ENCODE measurements at regions not wholly inside any gene's neighbourhood (a gene's known extent, or its start where the extent isn't known, plus 50 kb on each side); places are given as distances from the start of the nearest gene placed in this dataset.

DNA sequence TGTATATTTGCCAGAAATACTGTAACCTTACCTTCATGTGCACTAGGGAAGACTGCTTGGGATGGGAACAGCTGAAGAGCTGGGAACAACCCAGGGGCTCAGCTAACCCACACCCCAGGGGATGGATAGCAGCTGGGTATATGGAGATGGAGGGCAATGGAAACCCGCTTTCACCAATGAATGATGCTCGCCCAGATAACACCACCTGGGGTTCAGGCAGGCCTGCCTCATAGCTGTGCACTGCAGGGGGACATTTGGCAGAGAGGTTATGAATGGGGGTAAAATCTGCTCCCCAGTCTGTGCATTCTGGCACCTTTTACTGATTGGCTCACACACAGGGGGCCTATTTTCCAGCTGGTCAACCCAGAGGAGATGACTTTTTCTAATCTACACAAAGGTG is 170.7 kb downstream of the CHST1 start:
- peaks cover 5% of the 10 kb centered on the region for H3K9me3 Mint-ChIP-seq (ENCODE audit: unreplicated experiment)

GRCh38 chr11:45489281-45489905 is 176.0 kb downstream of the CHST1 start:
- Mint-ChIP-seq H3K4me3 (ENCODE audit: unreplicated experiment) (no peak overlapping the region), H3K9me3 (ENCODE audit: unreplicated experiment) (no peaks in the 10 kb centered on the region), H3K36me3 (ENCODE audit: unreplicated experiment) (no peaks in the 10 kb centered on the region), H3K27ac (ENCODE audit: unreplicated experiment) (no peak overlapping the region), H3K27me3 (ENCODE audit: unreplicated experiment) (peaks cover 30% of the 10 kb centered on the region), H3K4me1 (ENCODE audit: unreplicated experiment) (no peaks in the 10 kb centered on the region)
- no peak for TF ChIP-seq CTCF (IDR thresholded peaks at IDR 0.05)
- DNase-seq (ENCODE audit: extremely low spot score, unreplicated experiment) = no peak

More for the DNA sequence above, 170.7 kb downstream of the CHST1 start:
- Mint-ChIP-seq H3K27me3 (ENCODE audit: unreplicated experiment) (peaks cover 70% of the 10 kb centered on the region), H3K4me3 (ENCODE audit: unreplicated experiment) (no peak overlapping the region), H3K36me3 (ENCODE audit: unreplicated experiment) (no peaks in the 10 kb centered on the region), H3K4me1 (ENCODE audit: unreplicated experiment) (no peaks in the 10 kb centered on the region), H3K27ac (ENCODE audit: unreplicated experiment) (no peak overlapping the region)
- TF ChIP-seq CTCF (IDR thresholded peaks at IDR 0.05) = no peak
- no peak for DNase-seq (ENCODE audit: extremely low spot score, unreplicated experiment)

GRCh38 chr11:45486461-45486860 is 179.0 kb downstream of the CHST1 start:
- DNase-seq (ENCODE audit: extremely low spot score, unreplicated experiment) = no peak
- Mint-ChIP-seq H3K36me3 (ENCODE audit: unreplicated experiment) (no peaks in the 10 kb centered on the region), H3K4me3 (ENCODE audit: unreplicated experiment) (no peak overlapping the region), H3K9me3 (ENCODE audit: unreplicated experiment) (no peaks in the 10 kb centered on the region), H3K27me3 (ENCODE audit: unreplicated experiment) (peaks cover 26% of the 10 kb centered on the region), H3K27ac (ENCODE audit: unreplicated experiment) (no peak overlapping the region), H3K4me1 (ENCODE audit: unreplicated experiment) (no peaks in the 10 kb centered on the region)
- no peak for TF ChIP-seq CTCF (IDR thresholded peaks at IDR 0.05)

DNA sequence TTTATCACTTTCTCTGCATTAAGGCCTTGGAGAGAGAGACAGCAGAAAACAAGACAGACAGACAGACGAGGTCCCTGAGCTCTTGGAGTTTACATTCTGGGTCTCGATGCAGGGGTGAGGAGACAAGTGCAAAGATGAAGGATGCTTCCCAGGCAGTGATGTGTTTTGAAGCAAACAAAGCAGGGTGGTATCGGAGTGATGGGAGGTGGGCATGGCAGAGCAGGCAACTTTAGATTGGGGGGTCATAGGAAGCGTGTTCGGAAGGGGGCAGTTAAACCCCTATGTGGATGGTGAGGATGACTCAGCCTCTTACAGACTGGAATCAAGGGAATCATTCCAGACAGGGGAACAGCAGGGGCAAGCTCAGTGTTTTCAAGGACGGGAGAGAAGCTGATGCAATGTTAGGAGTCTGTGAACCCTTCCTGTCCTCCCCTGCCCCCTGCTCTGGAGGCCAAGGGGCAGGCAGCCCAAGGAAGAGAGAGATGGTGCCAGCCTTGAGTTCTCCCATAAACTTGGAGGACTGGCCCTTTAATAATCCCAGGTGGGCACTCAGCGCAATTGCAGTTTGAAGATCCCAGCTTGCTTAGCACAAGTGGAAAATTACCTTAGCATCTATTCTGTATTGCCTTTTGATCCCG is 180.2 kb downstream of the CHST1 start:
- peaks cover 17% of the 10 kb centered on the region for H3K27me3 Mint-ChIP-seq (ENCODE audit: unreplicated experiment)
- TF ChIP-seq CTCF (IDR thresholded peaks at IDR 0.05) = no peak

GRCh38 chr11:45484326-45484883 is 181.0 kb downstream of the CHST1 start:
- Mint-ChIP-seq H3K9me3 (ENCODE audit: unreplicated experiment) (no peaks in the 10 kb centered on the region), H3K4me1 (ENCODE audit: unreplicated experiment) (no peaks in the 10 kb centered on the region), H3K4me3 (ENCODE audit: unreplicated experiment) (no peak overlapping the region), H3K27me3 (ENCODE audit: unreplicated experiment) (peaks cover 19% of the 10 kb centered on the region), H3K27ac (ENCODE audit: unreplicated experiment) (no peak overlapping the region), H3K36me3 (ENCODE audit: unreplicated experiment) (no peaks in the 10 kb centered on the region)
- no peak for DNase-seq (ENCODE audit: extremely low spot score, unreplicated experiment)
- no peak for TF ChIP-seq CTCF (IDR thresholded peaks at IDR 0.05)

More for the DNA sequence above, 180.2 kb downstream of the CHST1 start:
- H3K4me3 Mint-ChIP-seq (ENCODE audit: unreplicated experiment) = no peak overlapping the region
- no peaks in the 10 kb centered on the region for H3K9me3 Mint-ChIP-seq (ENCODE audit: unreplicated experiment)
- no peak overlapping the region for H3K27ac Mint-ChIP-seq (ENCODE audit: unreplicated experiment)
- no peaks in the 10 kb centered on the region for H3K4me1 Mint-ChIP-seq (ENCODE audit: unreplicated experiment)
- DNase-seq (ENCODE audit: extremely low spot score, unreplicated experiment) = no peak
- H3K36me3 Mint-ChIP-seq (ENCODE audit: unreplicated experiment) = no peaks in the 10 kb centered on the region

Data from osteocyte (in vitro differentiated cells).